ENCODE measurements at regions not wholly inside any gene's neighbourhood (a gene's known extent, or its start where the extent isn't known, plus 50 kb on each side); places are given as distances from the start of the nearest gene placed in this dataset.

DNA sequence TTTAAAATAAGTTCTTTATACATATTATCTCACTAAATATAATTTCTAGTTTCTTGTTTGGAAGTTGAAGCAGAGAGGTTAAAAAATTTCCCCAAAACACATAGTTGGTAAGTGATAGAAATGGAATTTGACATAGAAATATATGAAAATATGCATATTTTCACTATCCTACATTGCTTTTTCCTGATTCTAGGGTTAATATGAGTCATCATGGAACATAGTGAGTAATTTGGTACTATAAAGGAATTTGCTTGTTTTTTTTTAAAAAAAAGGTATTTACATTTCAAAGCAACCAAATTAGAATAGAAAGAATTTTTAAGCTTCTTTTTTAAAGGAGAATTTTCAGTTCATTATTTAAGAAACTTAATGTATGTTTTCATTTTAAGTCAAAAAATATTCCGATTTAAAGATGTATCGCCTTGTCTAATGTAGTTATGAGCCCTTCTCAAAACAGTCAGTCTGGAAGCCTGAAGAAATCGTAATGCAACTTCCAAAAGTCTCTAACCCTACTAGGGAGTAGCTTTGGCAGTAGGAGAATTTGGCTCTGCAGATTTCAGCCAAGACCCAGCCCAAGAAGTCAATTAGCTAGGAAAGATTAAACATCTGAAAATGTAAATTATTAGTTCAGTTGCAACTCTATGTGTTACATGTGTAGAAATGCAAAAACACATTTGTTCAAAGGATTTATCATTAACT lies 147.3 kb downstream of the RDH14 start:
- TF ChIP-seq, protein P1, sequence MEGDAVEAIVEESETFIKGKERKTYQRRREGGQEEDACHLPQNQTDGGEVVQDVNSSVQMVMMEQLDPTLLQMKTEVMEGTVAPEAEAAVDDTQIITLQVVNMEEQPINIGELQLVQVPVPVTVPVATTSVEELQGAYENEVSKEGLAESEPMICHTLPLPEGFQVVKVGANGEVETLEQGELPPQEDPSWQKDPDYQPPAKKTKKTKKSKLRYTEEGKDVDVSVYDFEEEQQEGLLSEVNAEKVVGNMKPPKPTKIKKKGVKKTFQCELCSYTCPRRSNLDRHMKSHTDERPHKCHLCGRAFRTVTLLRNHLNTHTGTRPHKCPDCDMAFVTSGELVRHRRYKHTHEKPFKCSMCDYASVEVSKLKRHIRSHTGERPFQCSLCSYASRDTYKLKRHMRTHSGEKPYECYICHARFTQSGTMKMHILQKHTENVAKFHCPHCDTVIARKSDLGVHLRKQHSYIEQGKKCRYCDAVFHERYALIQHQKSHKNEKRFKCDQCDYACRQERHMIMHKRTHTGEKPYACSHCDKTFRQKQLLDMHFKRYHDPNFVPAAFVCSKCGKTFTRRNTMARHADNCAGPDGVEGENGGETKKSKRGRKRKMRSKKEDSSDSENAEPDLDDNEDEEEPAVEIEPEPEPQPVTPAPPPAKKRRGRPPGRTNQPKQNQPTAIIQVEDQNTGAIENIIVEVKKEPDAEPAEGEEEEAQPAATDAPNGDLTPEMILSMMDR (IDR thresholded peaks at IDR 0.05; ENCODE audit: low read length), result no peak
- no peak for TF ChIP-seq EZH2 (IDR thresholded peaks at IDR 0.05; ENCODE audit: borderline replicate concordance, low read length)
